UCSD-AML1 (cell line): ENCODE measurements at regions not wholly inside any gene's neighbourhood (a gene's known extent, or its start where the extent isn't known, plus 50 kb on each side); places are given as distances from the start of the nearest gene placed in this dataset.
A peak's percentile ranks its signal among the peaks of the same experiment; 100 is the strongest.

Experiments used
- DNase-seq: peaks from one replicate; lab custom pipeline; 2025; ENCODE audit not compliant: unreplicated experiment; lab: John Stamatoyannopoulos, UW

GRCh38 chr13:93116809-93117208 lies 109.8 kb upstream of the GPC6 start:
- no peak for DNase-seq

GRCh38 chr13:93118081-93118615 lies 108.5 kb upstream of the GPC6 start:
- DNase-seq = peak; percentile 74

DNA sequence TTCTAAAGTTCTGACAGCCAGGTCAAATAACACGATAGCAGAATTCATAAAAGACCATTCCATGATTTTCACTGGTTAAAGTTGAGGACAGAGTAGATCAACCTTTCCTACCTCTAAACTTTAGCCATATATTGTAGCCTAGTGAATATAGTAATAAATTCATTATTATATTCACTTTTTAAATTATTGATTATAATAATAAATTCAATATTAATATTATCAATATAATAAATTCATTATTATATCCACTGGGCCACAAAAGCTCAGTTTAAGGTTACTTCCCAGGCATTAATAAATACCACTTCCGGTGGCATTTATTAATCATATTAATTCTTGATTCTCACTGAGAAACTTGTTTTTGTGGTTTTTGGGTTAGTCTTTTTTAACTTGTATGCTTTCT lies 85.7 kb upstream of the GPC6 start:
- no peak for DNase-seq

- no peak for DNase-seq
Observed at GRCh38 chr13:93144031-93144430, 82.6 kb upstream of the GPC6 start.

DNA sequence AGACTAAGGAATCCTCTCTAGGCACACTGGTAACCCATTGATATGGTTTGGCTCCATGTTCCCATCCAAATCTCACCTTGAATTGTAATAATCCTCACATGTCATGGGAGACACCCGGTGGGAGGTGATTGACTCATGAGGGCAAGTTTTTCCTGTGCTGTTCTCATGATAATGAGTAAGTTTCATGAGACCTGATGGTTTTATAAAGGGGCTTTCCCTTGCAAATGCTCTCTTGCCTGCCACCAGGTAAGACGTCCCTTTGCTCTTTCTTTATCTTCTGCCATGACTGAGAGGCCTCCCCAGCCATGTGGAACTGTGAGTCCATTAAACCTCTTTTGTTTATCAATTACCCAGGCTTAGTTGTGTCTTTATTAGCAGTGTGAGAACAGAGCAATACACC lies 81.4 kb upstream of the GPC6 start:
- DNase-seq = no peak

DNA sequence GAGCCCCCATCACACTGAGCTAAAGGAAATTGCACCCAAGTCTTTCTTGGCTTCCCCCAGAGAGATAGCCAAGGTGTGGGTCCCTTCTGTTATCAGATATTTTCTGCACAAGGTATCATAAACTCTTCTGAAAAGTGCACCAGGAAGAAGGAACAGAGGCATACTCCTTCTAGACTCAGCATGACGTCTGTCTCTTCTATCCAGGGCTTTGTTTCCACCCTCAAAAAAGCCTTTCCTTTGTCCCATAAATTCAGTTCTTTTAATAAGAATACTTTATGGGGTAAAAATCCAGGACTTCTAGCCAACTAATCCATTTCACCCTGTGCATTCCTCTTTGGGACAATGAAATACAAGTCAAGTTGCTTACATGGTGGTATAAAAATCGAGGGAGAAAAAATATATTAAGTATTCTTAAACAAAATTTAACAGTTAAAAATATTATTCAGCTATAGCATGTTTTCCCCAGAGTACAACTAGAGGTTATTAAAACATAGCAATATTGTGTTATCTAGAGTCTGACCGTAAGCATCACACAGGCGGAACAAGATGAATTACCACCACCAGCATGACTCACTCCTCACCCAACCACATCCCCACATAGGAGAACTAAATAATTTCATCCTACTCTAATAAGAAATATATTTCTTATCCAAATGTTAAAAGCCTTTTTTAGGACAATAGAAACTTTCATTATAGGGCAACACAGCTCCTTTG lies 79.9 kb upstream of the GPC6 start:
- DNase-seq = peak; percentile 9

DNA sequence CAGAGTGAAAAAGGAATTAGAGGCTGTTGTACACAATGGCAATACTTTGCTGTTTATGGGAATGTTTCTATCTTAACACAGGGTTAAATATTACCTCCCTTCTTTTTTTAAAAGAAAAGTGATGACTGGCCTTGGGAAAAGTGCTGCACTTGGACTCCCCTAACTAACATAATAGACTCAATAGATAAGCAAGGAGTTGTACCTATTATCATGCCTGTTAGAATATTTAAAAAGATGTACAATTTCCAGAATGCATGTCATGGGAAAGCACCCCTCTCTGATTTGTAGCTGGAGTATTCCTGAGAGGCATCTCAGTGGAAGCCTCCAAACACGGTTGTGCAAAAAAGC lies 79.3 kb upstream of the GPC6 start:
- DNase-seq = no peak

- no peak for DNase-seq
Observed at GRCh38 chr13:93147946-93148345, 78.7 kb upstream of the GPC6 start.

DNA sequence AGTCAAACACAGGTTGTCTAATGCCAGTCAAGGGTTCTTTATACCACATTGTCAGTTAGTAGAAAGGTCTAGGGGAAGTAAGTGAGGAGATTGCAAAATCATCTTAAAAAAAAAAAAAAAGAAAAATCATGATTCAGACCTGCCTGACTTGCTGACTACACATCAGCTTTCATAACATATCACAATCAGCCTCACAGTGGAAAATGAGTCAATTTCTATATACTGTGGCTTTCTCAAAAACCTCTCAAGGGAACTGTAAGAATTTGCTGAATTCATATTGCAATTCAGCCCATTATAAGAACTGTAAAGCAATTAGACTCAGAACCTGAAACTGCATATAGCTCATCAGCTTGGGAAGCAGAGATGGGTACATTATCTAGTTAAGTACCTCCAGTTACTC lies 75.3 kb upstream of the GPC6 start:
- DNase-seq = no peak

DNA sequence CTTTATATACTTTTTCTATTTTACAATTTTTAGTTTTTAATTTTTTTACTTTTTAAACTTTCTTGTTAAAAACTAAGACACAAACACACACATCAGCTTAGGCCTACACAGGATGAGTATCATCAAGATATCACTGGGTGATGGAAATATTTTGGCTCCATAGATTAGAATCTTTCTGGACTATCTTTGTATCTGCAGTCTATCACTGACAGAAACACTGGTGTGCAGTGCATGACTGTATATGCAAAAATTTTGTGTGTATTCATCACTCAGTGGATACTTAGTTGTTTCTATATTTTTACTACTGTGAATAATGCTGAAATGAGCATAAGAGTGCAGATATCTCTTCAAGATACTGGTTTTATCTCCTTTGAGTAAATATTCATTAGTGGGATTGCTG lies 68.0 kb upstream of the GPC6 start:
- no peak for DNase-seq

DNA sequence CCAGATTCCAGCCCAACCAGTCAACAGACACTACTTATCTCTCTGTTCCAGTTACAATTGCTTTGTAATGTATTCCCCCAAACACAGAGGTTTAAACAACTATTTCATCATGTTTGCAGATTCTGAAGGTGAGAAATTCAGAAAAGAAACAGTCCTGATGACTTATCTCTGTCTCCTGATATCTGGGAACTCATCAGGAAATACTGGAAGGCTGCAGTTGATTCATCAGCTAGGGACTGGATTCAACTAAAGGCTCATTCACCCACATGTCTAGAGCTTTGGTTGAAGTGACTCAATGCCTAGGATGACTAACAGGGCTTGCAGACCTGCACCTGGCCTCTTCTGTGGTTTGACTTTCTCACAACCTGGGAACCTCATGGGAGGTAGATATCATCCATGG lies 56.6 kb upstream of the GPC6 start:
- DNase-seq = no peak

DNA sequence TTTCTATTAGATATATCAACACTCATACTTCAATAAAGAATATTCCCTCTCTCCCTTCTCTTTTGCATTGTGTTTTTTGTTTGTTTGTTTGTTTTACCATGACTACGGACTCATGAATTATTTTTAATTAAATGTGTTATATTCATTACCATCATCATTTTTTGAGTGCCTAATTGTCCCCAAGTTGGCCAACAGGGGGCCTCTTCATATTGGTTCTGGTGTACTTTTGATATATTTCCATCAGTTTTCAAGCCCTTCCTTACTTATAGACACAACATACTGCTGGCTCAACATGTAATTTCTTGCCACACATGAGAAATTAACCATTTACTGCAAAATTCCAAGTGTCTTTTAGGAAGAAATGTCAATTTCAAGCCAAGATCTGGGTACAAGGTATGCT lies 54.5 kb upstream of the GPC6 start:
- no peak for DNase-seq

DNA sequence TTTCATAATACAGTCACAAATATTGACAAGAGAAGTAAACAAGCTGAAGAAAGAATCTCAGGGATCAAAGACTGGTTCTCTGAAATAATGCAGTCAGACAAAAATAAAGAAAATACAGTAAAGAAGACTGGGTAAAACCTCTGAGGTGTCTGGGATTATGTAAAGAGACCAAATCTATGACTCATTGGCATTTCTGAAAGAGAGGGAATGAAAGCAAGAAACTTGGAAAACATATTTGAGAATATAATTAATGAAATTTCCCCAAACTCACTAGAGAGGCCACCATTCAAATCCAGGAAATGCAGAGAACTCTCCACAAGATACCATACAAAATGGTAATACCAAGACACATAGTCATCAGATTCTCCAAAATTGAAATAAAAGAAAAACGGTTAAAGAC lies 53.0 kb upstream of the GPC6 start:
- no peak for DNase-seq

GRCh38 chr13:93174260-93174659 lies 52.3 kb upstream of the GPC6 start:
- no peak for DNase-seq
